ENCODE measurements at regions not wholly inside any gene's neighbourhood (a gene's known extent, or its start where the extent isn't known, plus 50 kb on each side); places are given as distances from the start of the nearest gene placed in this dataset.

GRCh38 chr11:95388086-95388485 lies 157.1 kb upstream of the SESN3 start:
- TF ChIP-seq CTCF (IDR thresholded peaks at IDR 0.05): no peak
- no peak for TF ChIP-seq POLR2A (IDR thresholded peaks at IDR 0.05)
